Activated CD8-positive, alpha-beta T cell treated with anti-CD3 and anti-CD28 coated beads for 36 hours (primary cell): ENCODE measurements at regions not wholly inside any gene's neighbourhood (a gene's known extent, or its start where the extent isn't known, plus 50 kb on each side); places are given as distances from the start of the nearest gene placed in this dataset.

Experiments
- ATAC-seq: fragments of 200-7000 bp; cut with Tn5 transposase; one replicate; pipeline ENCODE4 v1.10.0; 2021; ENCODE audit warnings: mild to moderate bottlenecking, moderate library complexity
- CTCF ChIA-PET: fragments of 350-600 bp; sonication (Branson Sonifier 250); formaldehyde crosslinking; loops from one replicate; lab custom pipeline; 2021; ENCODE audit warnings: antibody characterized with exemption; lab: Charles Lee
- POLR2A ChIA-PET: fragments of 350-600 bp; sonication (Branson Sonifier 250); formaldehyde crosslinking; loops from one replicate; lab custom pipeline; 2021; ENCODE audit warnings: antibody characterized with exemption; lab: Charles Lee
- DNase-seq: peaks from one replicate; pipeline ENCODE4 v3.0.0-alpha.2; 2020
- H3K27ac Mint-ChIP-seq: one replicate; pipeline ENCODE4 v1.8.0; 2021; ENCODE audit warnings: mild to moderate bottlenecking, mixed read lengths
- H3K27me3 Mint-ChIP-seq: one replicate; pipeline ENCODE4 v1.8.0; 2021; ENCODE audit warnings: mixed read lengths
- H3K36me3 Mint-ChIP-seq: one replicate; pipeline ENCODE4 v1.8.0; 2021; ENCODE audit warnings: low read depth, mixed read lengths
- H3K4me1 Mint-ChIP-seq: one replicate; pipeline ENCODE4 v1.8.0; 2021; ENCODE audit warnings: low read depth, mixed read lengths
- H3K4me3 Mint-ChIP-seq: one replicate; pipeline ENCODE4 v1.8.0; 2021; ENCODE audit warnings: mild to moderate bottlenecking, moderate library complexity, mixed read lengths
- H3K9me3 Mint-ChIP-seq: one replicate; pipeline ENCODE4 v1.8.0; 2021; ENCODE audit warnings: mixed read lengths
- CTCF ChIP-seq: fragments of 200-600 bp; IDR thresholded peaks from one replicate; pipeline ENCODE4 v1.8.0; 2022; ENCODE audit warnings: antibody characterized with exemption, mild to moderate bottlenecking
- intact Hi-C: fragments of 100-400 bp; cut with micrococcal nuclease; formaldehyde crosslinking; loops from one replicate; pipeline ENCODE4 v1.10.0; 2022

- Mint-ChIP-seq H3K4me1 (no peaks in the 10 kb centered on the region), H3K36me3 (no peaks in the 10 kb centered on the region), H3K27me3 (peaks cover 5% of the 10 kb centered on the region), H3K9me3 (peaks cover 2% of the 10 kb centered on the region), H3K4me3 (no peak overlapping the region), H3K27ac (no peak overlapping the region)
- POLR2A ChIA-PET: no interaction called here
- no peak for ATAC-seq
- CTCF ChIA-PET: interaction anchor here (1.6 kb wide), 1 partner anchor 51 kb away, joined by 4 read pairs; no protein-coding TSS in a partner anchor
- TF ChIP-seq CTCF: no peak
- DNase-seq: no peak
- intact Hi-C loops: no loop called here
Observed at GRCh38 chr6:167495506-167496401, 170.9 kb downstream of the TTLL2 start.

- POLR2A ChIA-PET: no interaction called here
- Mint-ChIP-seq H3K27ac (no peak overlapping the region), H3K36me3 (no peaks in the 10 kb centered on the region), H3K9me3 (peaks cover 2% of the 10 kb centered on the region), H3K4me3 (no peak overlapping the region), H3K4me1 (no peaks in the 10 kb centered on the region), H3K27me3 (peaks cover 5% of the 10 kb centered on the region)
- no peak for DNase-seq
- no peak for TF ChIP-seq CTCF
- no peak for ATAC-seq
- intact Hi-C loops: no loop called here
- CTCF ChIA-PET: interaction anchor here (1.6 kb wide), 1 partner anchor 52 kb away, joined by 4 read pairs; no protein-coding TSS in a partner anchor
Observed at GRCh38 chr6:167496707-167497106, 171.8 kb downstream of the TTLL2 start.

- CTCF ChIA-PET: no interaction called here
- DNase-seq (no peak), ATAC-seq (no peak)
- Mint-ChIP-seq H3K4me3 (no peak overlapping the region), H3K27ac (no peak overlapping the region), H3K4me1 (no peaks in the 10 kb centered on the region), H3K36me3 (no peaks in the 10 kb centered on the region), H3K27me3 (peaks cover 5% of the 10 kb centered on the region), H3K9me3 (peaks cover 2% of the 10 kb centered on the region)
- intact Hi-C loops: no loop called here
- POLR2A ChIA-PET: interaction anchor here (0.5 kb wide), 1 partner anchor 991 kb away, joined by 3 read pairs; no protein-coding TSS in a partner anchor
- no peak for TF ChIP-seq CTCF
Observed at GRCh38 chr6:167497428-167498056, 172.7 kb downstream of the TTLL2 start.

- CTCF ChIA-PET: no interaction called here
- no peak for ATAC-seq
- H3K27ac Mint-ChIP-seq: no peak overlapping the region
- TF ChIP-seq CTCF: no peak
- no peaks in the 10 kb centered on the region for H3K9me3 Mint-ChIP-seq
- H3K4me1 Mint-ChIP-seq: no peaks in the 10 kb centered on the region
- intact Hi-C loops: no loop called here
- POLR2A ChIA-PET: no interaction called here
- H3K36me3 Mint-ChIP-seq: no peaks in the 10 kb centered on the region
- peaks cover 5% of the 10 kb centered on the region for H3K27me3 Mint-ChIP-seq
- DNase-seq: no peak
- H3K4me3 Mint-ChIP-seq: no peak overlapping the region
Observed at GRCh38 chr6:167499161-167499660, 174.3 kb downstream of the TTLL2 start.

GRCh38 chr6:167500961-167501360 lies 176.1 kb downstream of the TTLL2 start:
- POLR2A ChIA-PET: no interaction called here
- no peaks in the 10 kb centered on the region for H3K4me1 Mint-ChIP-seq
- intact Hi-C loops: no loop called here
- no peaks in the 10 kb centered on the region for H3K36me3 Mint-ChIP-seq
- ATAC-seq (no peak), DNase-seq (no peak)
- no peak overlapping the region for H3K27ac Mint-ChIP-seq
- no peaks in the 10 kb centered on the region for H3K9me3 Mint-ChIP-seq
- H3K4me3 Mint-ChIP-seq: no peak overlapping the region
- TF ChIP-seq CTCF: no peak
- CTCF ChIA-PET: no interaction called here
- no peaks in the 10 kb centered on the region for H3K27me3 Mint-ChIP-seq
